ENCODE measurements at regions not wholly inside any gene's neighbourhood (a gene's known extent, or its start where the extent isn't known, plus 50 kb on each side); places are given as distances from the start of the nearest gene placed in this dataset.
A peak's percentile ranks its signal among the peaks of the same experiment; 100 is the strongest.
"Not testable (repeated sequence)": the region's sequence is repeated elsewhere in the genome, so short reads cannot be mapped to it uniquely, and the experiment has no call there.

DNA sequence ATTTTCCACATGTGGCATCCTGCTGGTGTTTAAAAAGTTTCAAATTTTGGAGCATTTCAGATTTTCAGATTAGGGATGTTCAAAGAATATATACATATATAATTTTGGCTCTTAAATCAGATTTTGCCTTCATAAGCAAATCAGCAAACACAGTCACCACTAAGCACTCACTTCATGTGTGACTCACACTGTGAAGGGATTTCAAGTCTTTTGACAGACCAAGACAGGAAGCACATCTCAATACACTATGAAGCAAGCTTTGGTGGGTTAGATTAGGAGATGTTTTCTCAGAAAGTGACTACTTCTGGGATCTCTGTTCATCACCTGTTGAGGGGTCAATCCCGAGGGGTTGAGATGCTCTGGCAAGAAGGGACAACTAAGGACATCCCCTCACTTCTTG, 227.8 kb upstream of the RBBP8 start:
- TF ChIP-seq POLR2A (IDR thresholded peaks at IDR 0.05) (no peak), CTCF (IDR thresholded peaks at IDR 0.05) (no peak)
- Histone ChIP-seq H3K27me3 (no peaks in the 10 kb centered on the region), H3K9me3 (no peaks in the 10 kb centered on the region), H3K27ac (no peak overlapping the region), H3K4me3 (no peak overlapping the region), H3K36me3 (replicated peaks in 1 of 2; ENCODE audit: insufficient read depth in 1 of 2, low read depth in 2 of 2) (no peaks in the 10 kb centered on the region), H3K4me1 (peaks cover 4% of the 10 kb centered on the region)
- WGBS, 2 donors: 30 to 52% methylated on average over 1 of the region's 1 CpG
- ATAC-seq (no peak), DNase-seq (no peak)
- intact Hi-C loops (cut with DNase I): no loop called here

- H3K9me3 ChIP-seq; H3K36me3 ChIP-seq (replicated peaks in 1 of 2; ENCODE audit: insufficient read depth in 1 of 2, low read depth in 2 of 2); ATAC-seq; H3K27me3 ChIP-seq; H3K27ac ChIP-seq; H3K4me3 ChIP-seq; H3K4me1 ChIP-seq; intact Hi-C loops (cut with DNase I); DNase-seq: not testable (repeated sequence)
- 78 to 79% methylated on average over 3 of the region's 3 CpGs for WGBS, 2 donors
Observed at GRCh38 chr18:22706025-22706424, 227.1 kb upstream of the RBBP8 start.

- TF ChIP-seq CTCF (IDR thresholded peaks at IDR 0.05) (no peak), POLR2A (IDR thresholded peaks at IDR 0.05) (no peak)
Observed at GRCh38 chr18:22709288-22710060, 223.7 kb upstream of the RBBP8 start.

DNA sequence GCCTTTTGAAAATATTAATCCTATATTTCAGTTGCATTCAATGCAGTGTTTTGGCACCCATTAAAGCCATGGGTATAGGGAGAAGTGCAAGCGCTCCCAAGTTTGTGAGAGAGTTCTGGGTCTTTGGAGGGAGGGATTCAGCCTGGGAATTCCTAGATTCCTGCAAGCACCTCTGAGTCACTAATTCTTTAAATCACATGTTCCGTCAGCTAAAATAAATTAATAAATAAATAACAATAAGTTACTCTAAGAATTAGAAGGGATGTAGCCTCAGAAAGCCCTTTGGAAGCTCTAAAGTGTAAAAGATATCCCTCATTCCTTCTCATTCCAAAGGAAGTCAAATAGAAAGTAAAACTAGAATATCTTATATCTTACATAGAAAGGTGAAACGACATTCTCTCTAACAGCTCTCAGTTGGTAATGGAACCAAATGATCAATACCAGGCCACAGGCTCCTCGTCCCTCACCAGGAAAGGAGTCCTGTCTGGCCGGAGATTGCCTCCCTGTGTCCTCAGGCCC, 222.4 kb upstream of the RBBP8 start:
- ATAC-seq: peak; percentile 49
- intact Hi-C loops (cut with DNase I): no loop called here
- TF ChIP-seq POLR2A (IDR thresholded peaks at IDR 0.05): no peak
- TF ChIP-seq CTCF (IDR thresholded peaks at IDR 0.05): no peak

More at GRCh38 chr18:22709288-22710060, 223.7 kb upstream of the RBBP8 start:
- DNase-seq (no peak), ATAC-seq (no peak)
- WGBS, 2 donors: 71 to 83% methylated on average over 4 to 5 of the region's 5 CpGs
- H3K4me3 ChIP-seq: no peak overlapping the region
- intact Hi-C loops (cut with DNase I): no loop called here
- H3K4me1 ChIP-seq: peaks cover 23% of the 10 kb centered on the region
- H3K27ac ChIP-seq: no peak overlapping the region
- H3K9me3 ChIP-seq: no peaks in the 10 kb centered on the region
- no peaks in the 10 kb centered on the region for H3K27me3 ChIP-seq
- H3K36me3 ChIP-seq (replicated peaks in 1 of 2; ENCODE audit: insufficient read depth in 1 of 2, low read depth in 2 of 2): no peaks in the 10 kb centered on the region

GRCh38 chr18:22711192-22711685, 221.9 kb upstream of the RBBP8 start:
- Histone ChIP-seq H3K27me3 (no peaks in the 10 kb centered on the region), H3K4me1 (peaks cover 23% of the 10 kb centered on the region), H3K9me3 (no peaks in the 10 kb centered on the region), H3K4me3 (peak overlapping the region in 1 of 2 donors; percentile 56), H3K27ac (peak overlapping the region; percentile 8 to 88 (median 81)), H3K36me3 (replicated peaks in 1 of 2; ENCODE audit: insufficient read depth in 1 of 2, low read depth in 2 of 2) (no peaks in the 10 kb centered on the region)
- peak; percentile 26 to 54 (median 28) for DNase-seq
- peak; percentile 82 for ATAC-seq
- intact Hi-C loops (cut with DNase I): no loop called here
- TF ChIP-seq CTCF (IDR thresholded peaks at IDR 0.05): no peak
- peak in 1 of 3 donors; percentile 24 for TF ChIP-seq POLR2A (IDR thresholded peaks at IDR 0.05)
- WGBS, 2 donors: 20 to 21% methylated on average over 7 of the region's 7 CpGs

More for the DNA sequence above, 222.4 kb upstream of the RBBP8 start:
- Histone ChIP-seq H3K9me3 (no peaks in the 10 kb centered on the region), H3K36me3 (replicated peaks in 1 of 2; ENCODE audit: insufficient read depth in 1 of 2, low read depth in 2 of 2) (no peaks in the 10 kb centered on the region), H3K27ac (peak overlapping the region; percentile 8 to 88 (median 81)), H3K27me3 (no peaks in the 10 kb centered on the region), H3K4me3 (peak overlapping the region in 1 of 2 donors; percentile 56), H3K4me1 (peaks cover 23% of the 10 kb centered on the region)
- 32% methylated on average over 5 of the region's 5 CpGs for WGBS, 2 donors
- DNase-seq: no peak

Measured in body of pancreas (tissue), 4 donors.